Peyer's patch (tissue), 4 donors: ENCODE measurements at regions not wholly inside any gene's neighbourhood (a gene's known extent, or its start where the extent isn't known, plus 50 kb on each side); places are given as distances from the start of the nearest gene placed in this dataset.

ENCODE experiments used
- DNase-seq, 3 donors: peaks; one replicate each; pipeline ENCODE4 v3.0.0-alpha.2; 2017 to 2019
- H3K27ac ChIP-seq, 4 donors: fragments of 200-600 bp; sonication (generic); one replicate each; pipeline ENCODE4 v1.5.1; 2016 to 2019
- H3K27me3 ChIP-seq, 2 donors: fragments of 200-600 bp; sonication (generic); one replicate each; pipeline ENCODE4 v1.5.1; 2019
- H3K36me3 ChIP-seq, 3 donors: fragments of 200-600 bp; sonication (generic); one replicate each; pipeline ENCODE4 v1.5.1; 2016 to 2019
- H3K4me1 ChIP-seq, 4 donors: fragments of 200-600 bp; sonication (generic); one replicate each; pipeline ENCODE4 v1.5.1; 2016 to 2019
- H3K4me3 ChIP-seq, 4 donors: fragments of 200-600 bp; sonication (generic); 1 replicate in 3 of 4; 2 replicates in 1 of 4; pipeline ENCODE4 v1.5.1; 2016 to 2019; ENCODE audit warnings: mild to moderate bottlenecking in 1 of 4
- H3K9me3 ChIP-seq, 4 donors: fragments of 200-600 bp; sonication (generic); one replicate each; pipeline ENCODE4 v1.5.1; 2016 to 2019; ENCODE audit warnings: mild to moderate bottlenecking in 1 of 4
- CTCF ChIP-seq, 6 experiments: fragments of 450-650 bp in 4 of 6; fragments of 200-600 bp in 2 of 6; sonication (generic) in 1 of 6; IDR thresholded peaks; one replicate each; pipeline ENCODE4 v1.5.1; 2017 to 2019; ENCODE audit warnings: antibody characterized with exemption in 6 of 6, mild to moderate bottlenecking in 3 of 6, moderate library complexity in 1 of 6
- POLR2A ChIP-seq, 2 donors: fragments of 450-650 bp; IDR thresholded peaks; one replicate each; pipeline ENCODE4 v1.5.1; 2017; ENCODE audit warnings: antibody characterized with exemption in 2 of 2, mild to moderate bottlenecking in 2 of 2, moderate library complexity in 2 of 2

GRCh38 chr6:11922901-11923300 lies 89.2 kb upstream of the HIVEP1 start:
- Histone ChIP-seq H3K36me3 (no peaks in the 10 kb centered on the region), H3K4me3 (no peak overlapping the region), H3K4me1 (peaks cover 0 to 19% (median 0%) of the 10 kb centered on the region in 4 donors), H3K27me3 (no peaks in the 10 kb centered on the region), H3K9me3 (no peaks in the 10 kb centered on the region), H3K27ac (no peak overlapping the region)
- no peak for TF ChIP-seq CTCF (IDR thresholded peaks at IDR 0.05)
- no peak for TF ChIP-seq POLR2A (IDR thresholded peaks at IDR 0.05)
- DNase-seq = no peak

- Histone ChIP-seq H3K9me3 (no peaks in the 10 kb centered on the region), H3K36me3 (no peaks in the 10 kb centered on the region), H3K27ac (peak overlapping the region in 1 of 4 donors; percentile 40), H3K4me1 (peaks cover 0 to 20% (median 0%) of the 10 kb centered on the region in 4 donors), H3K27me3 (no peaks in the 10 kb centered on the region), H3K4me3 (no peak overlapping the region)
- DNase-seq = no peak
- TF ChIP-seq POLR2A (IDR thresholded peaks at IDR 0.05) (no peak), CTCF (IDR thresholded peaks at IDR 0.05) (no peak)
Observed at GRCh38 chr6:11921751-11922150, 90.4 kb upstream of the HIVEP1 start.

- no peaks in the 10 kb centered on the region for H3K27me3 ChIP-seq
- H3K4me1 ChIP-seq = peaks cover 0 to 20% (median 0%) of the 10 kb centered on the region in 4 donors
- TF ChIP-seq CTCF (IDR thresholded peaks at IDR 0.05) = no peak
- TF ChIP-seq POLR2A (IDR thresholded peaks at IDR 0.05) = no peak
- H3K36me3 ChIP-seq = no peaks in the 10 kb centered on the region
- no peaks in the 10 kb centered on the region for H3K9me3 ChIP-seq
- peak in 2 of 3 donors; percentile 70 to 71 for DNase-seq
- peak overlapping the region in 3 of 4 donors; percentile 5 to 40 (median 11) for H3K27ac ChIP-seq
- no peak overlapping the region for H3K4me3 ChIP-seq
Observed at GRCh38 chr6:11921017-11921438, 91.1 kb upstream of the HIVEP1 start.

GRCh38 chr6:11920566-11920965 lies 91.5 kb upstream of the HIVEP1 start:
- Histone ChIP-seq H3K4me3 (no peak overlapping the region), H3K27ac (peak overlapping the region in 1 of 4 donors; percentile 40), H3K9me3 (no peaks in the 10 kb centered on the region), H3K36me3 (no peaks in the 10 kb centered on the region), H3K4me1 (peaks cover 0 to 20% (median 0%) of the 10 kb centered on the region in 4 donors), H3K27me3 (no peaks in the 10 kb centered on the region)
- TF ChIP-seq POLR2A (IDR thresholded peaks at IDR 0.05) = no peak
- TF ChIP-seq CTCF (IDR thresholded peaks at IDR 0.05) = no peak
- DNase-seq = no peak

- Histone ChIP-seq H3K4me1 (peaks cover 0 to 20% (median 0%) of the 10 kb centered on the region in 4 donors), H3K36me3 (no peaks in the 10 kb centered on the region), H3K4me3 (no peak overlapping the region), H3K27ac (peak overlapping the region in 1 of 4 donors; percentile 40), H3K9me3 (no peaks in the 10 kb centered on the region), H3K27me3 (no peaks in the 10 kb centered on the region)
- no peak for TF ChIP-seq POLR2A (IDR thresholded peaks at IDR 0.05)
- TF ChIP-seq CTCF (IDR thresholded peaks at IDR 0.05) = no peak
- no peak for DNase-seq
Observed at GRCh38 chr6:11919771-11920440, 92.2 kb upstream of the HIVEP1 start.
